IPS-11a (cell line): ENCODE measurements at regions not wholly inside any gene's neighbourhood (a gene's known extent, or its start where the extent isn't known, plus 50 kb on each side); places are given as distances from the start of the nearest gene placed in this dataset.

Experiments used
- H3K4me3 ChIP-seq: one replicate; pipeline ENCODE4 v1.5.1; 2013; ENCODE audit warnings: low read depth, low read length, control low read depth

DNA sequence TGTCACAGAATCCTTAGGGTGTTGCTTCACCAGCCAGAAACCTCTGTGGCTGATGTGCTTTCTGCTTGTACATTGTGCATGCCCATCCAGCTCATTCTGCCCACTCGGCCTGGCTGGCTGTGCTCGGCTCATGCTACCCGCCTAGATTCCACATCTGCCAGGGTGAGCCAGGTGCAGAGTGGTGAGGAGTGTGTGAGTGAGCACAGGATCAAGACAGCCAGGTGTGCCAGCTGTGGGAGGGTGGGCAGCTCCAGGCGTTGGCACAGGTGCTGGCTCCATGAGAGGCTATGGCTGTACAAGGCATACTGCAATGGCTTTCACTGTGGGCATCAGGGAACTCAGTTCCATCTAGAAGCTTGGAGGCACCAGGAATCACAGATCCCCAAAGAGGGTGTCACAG lies 1321.8 kb upstream of the CRIM1 start:
- H3K4me3 ChIP-seq = no peak overlapping the region

DNA sequence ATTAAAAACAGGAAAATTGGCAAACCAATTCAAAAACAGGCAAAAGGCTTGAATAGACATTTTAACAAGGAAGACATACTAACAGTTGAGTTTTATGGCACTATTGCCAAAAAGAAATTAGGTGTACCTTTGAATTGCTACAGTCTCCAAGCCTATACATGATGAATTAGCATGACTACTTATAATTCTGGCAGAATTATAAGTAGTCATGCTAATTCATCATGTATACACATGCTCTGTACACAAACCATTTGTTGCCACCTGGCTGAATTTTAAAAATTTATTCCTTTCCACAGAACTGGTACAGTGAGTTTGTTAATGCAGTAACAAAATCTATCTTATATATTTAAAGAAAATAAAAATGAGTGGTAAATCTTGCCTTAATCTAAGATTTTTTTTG lies 1332.0 kb upstream of the CRIM1 start:
- H3K4me3 ChIP-seq = no peak overlapping the region

DNA sequence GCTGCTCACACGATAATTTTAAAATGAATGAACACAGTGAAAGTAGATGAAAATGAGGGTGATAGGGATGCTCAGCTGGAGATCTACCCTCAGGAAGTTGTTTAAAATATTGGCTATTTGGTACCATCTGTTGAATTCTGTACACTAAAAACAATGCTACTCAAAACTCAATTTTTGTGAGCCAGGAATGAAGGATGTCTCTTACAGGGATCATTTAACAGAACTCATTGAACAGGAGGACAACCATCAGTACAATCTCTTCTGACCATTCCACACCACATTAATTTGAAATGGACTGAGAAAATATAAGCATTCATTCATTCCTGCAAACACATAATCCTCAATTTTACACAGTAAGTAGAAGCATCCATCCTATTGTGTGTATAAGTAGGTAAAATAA lies 1355.1 kb upstream of the CRIM1 start:
- H3K4me3 ChIP-seq = no peak overlapping the region

DNA sequence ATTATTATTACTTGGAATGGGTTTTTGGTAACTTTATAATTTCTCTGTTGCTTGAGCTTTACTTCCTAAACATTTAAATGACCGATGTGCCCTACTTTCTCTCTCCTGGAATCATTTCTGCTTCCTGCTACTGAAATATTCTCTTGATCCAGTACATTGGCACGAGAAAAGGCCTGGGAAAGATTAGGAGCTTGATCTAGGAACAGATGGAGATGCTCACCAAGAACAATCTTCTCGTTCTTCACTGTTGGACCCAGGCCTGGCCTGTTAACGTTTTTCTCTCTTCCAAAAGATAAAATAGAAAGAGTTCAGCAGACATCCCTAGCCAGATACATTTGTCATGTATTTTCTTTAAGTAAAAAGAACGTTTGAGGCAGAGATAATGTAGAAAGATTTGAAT lies 1356.8 kb upstream of the CRIM1 start:
- H3K4me3 ChIP-seq = no peak overlapping the region

DNA sequence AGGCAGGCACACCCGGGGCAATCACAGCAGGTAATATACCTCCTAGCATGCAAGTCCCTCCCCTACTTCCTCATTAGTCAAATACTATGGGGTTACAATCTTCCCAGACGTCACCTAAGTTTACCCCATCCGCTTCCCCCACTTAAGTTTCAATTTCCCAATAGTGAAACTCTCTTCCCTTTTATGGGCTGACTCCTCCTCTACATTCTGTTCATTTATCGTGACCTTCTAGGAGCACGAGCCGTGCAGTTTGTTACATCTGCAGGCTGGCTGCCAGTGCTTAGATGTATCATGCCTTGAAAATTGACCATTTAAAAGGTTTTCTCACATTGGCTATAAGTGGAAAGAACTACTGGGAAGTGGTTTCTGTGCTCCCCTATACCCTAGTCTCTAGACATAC lies 1357.8 kb upstream of the CRIM1 start:
- H3K4me3 ChIP-seq = no peak overlapping the region

DNA sequence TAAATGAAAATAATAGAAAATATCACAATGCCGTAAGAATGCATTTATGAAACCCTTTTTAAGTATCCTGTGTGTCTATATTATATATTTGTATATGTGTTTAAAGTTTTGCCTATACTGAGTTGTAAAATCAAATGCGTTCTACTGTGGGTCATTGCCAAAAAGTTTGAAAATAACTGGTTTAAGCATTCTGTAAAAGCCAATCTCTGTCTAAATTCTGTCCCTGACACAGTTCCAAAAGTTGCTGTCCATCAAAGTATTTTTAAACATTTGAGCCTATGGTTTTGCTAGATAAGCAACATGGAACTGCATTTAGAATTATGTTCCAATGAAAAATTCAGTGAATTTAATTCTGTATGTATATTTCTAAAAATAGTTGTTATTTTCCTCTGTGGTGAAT lies 1360.4 kb upstream of the CRIM1 start:
- no peak overlapping the region for H3K4me3 ChIP-seq

DNA sequence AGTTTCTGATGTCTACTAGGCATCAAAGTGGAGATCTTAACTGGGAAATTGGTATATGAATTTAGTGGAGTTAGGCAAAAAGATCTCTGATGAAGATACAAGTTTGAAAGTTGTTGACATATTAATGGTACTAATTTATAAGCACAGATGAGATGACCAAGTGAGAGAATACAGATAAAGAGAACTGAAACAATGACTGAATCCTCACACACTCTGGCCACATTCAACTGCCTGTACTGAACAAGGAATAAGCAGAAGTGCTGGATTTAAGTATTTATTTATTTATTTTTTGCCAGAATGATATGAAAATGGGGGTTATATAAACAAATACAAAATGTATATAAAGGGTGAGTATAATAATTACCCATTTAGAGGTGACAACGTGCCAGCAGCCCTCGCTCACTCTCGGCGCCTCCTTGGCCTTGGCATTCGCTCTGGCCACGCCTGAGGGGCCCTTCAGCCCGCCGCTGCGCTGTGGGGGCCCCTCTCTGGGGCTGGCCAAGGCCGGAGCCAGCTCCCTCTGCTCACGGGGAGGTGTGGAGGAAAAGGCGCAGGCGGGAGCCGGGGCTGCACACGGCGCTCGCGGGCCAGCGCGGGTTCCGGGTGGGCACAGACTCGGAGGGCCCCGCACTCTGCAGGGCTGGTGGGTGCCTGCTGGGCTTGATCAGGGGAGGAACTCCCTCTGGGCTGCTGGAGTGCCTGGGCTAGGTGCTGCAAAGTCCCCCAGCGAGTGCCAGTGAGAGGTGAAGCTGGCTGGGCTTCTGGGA lies 1363.9 kb upstream of the CRIM1 start:
- no peak overlapping the region for H3K4me3 ChIP-seq

DNA sequence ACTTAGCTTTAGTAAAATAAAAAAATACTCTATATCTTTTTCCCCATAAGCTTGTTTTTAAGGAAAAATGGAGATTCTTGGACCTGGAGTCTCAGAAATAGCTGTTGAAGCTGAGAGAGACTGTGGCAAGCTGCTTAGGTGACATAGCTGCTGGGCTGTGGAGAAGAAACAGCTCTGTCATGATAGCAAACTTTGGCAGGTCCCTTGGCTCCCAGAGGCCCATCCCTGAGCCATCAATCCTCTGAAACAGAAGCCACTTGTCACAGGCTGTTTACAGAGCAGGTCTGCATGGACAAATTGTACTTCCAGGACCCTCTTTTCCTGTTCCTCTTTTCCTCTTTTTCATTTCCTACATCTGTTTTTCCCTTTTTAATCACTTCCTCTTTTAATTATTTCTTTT lies 1370.1 kb upstream of the CRIM1 start:
- no peak overlapping the region for H3K4me3 ChIP-seq

DNA sequence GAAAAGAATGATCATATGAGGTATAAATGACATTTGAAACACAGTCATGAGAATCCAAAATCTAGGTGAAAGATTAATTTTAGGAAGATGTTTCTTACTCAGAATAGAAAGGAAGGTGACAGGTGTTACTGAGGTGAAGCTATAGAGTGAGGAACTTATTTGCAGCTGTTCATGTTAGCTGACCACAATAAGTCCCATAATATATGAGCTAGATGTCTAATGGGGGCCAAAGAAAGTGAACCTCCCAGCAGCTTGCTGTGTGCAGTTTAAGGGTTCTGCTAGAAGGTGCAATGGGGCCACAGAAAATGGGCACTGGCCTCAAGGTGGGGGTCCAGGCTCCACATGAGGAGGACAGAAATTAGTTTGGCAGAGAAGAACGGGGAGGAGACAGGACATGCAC lies 1374.9 kb upstream of the CRIM1 start:
- no peak overlapping the region for H3K4me3 ChIP-seq

DNA sequence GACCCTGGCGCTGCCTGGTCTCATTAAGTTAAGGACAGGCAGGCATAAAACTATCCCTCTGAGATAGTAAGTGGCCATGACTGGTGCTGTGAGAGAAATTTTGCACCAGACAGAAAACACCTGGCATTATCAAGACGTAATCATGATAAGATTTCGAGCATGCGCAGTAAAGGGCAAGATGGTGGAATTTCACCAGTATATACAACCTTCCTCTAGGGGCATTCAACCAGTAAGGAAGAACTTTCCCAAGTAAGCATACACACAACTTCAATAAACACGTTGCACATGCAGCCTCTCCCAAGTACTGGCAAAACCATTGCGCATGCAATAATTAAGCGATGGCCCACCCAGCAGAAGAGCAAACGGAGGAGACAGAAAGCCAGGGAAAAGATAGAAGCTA lies 1376.4 kb upstream of the CRIM1 start:
- no peak overlapping the region for H3K4me3 ChIP-seq

DNA sequence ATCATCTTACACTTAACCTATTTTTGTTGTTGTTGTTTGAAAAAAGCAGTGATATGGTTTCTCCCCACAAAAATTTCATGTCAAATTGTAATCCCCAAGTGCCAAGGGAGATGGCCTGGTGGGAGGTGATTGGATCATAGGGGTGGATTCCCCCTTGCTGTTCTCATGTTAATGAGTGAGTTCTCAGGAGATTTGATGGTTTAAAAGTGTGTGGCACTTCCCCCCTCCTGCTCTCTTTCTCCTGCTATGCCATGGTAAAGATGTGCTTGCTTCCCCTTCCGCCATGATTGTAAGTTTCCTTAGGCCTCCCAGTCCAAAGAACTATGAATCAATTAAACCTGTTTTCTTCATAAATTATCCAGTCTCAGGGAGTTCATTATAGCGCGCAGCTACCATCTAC lies 1362.7 kb upstream of the FAM98A start:
- H3K4me3 ChIP-seq = no peak overlapping the region

DNA sequence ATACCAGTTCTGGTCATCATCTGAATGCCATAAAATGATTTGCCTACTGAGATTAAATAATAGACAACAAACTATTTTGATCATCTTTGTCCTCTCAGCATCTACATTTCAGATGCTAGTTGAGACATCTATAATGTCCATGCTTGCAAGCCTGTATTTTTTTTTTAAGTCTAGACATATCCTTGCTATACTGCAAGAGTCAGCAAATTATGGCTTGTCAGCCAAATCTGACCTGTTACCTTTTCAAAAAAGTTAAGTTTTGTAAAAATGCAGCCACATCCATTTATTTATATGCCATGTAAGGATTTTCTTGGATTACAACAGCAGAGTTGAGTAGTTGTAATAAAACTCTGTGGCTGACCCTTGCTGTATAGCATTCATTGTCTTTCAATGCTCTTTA lies 1355.7 kb upstream of the FAM98A start:
- H3K4me3 ChIP-seq = no peak overlapping the region

DNA sequence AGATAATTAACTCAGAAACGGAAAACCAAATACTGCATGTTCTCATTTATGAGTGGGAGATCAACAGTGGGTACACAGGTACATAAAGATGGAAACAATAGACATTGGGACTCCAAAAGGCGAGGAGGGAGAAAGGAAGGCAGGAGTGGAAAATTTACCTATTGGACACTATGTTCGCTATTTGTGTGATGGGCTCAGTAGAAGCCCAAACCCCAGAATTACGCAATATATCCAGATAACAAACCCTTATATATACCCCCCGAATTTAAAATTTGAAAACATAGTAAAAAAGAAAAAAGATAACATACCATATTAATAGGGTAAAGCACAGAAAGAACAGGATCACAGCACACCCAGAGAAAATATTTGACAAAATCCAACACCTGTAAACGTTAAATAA lies 1351.7 kb upstream of the FAM98A start:
- H3K4me3 ChIP-seq = no peak overlapping the region

DNA sequence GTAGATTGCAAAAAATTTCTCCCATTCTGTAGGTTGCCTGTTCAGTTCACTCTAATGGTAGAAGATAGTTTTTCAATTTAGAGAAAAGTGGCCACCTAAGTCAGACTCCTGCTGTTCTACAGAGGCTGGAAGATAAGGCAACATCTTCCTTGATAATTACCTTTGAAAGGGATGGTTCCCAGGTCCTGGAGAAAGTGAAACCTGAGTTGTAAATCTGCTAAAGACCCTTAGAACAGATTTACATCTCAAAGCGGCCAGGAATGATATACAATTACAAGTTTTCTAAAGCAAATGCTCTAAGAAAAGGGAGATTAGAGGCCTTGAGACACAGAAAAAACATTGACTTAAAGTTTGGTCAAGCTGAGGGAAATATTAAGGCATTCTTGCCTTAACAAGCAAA lies 1350.2 kb upstream of the FAM98A start:
- no peak overlapping the region for H3K4me3 ChIP-seq

DNA sequence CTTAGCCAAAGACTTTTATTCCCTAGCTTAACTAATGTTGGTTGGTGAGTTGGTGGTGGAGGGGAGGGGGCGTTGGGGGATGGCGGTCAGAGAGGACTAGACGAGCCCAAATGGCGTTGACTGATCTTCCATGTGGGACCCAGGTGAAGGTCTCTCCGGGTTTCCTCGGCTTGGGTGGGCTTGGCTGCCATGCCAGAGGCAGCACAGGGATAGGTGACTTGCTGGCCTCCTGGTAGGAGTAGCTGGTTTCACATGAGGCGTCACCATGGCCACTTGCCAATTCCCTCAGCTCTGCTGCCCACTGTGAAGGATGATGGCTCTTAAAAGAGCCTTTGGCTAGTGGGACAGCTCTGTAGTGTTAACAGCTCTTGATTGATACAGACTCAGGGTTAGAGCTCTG lies 1337.0 kb upstream of the FAM98A start:
- no peak overlapping the region for H3K4me3 ChIP-seq

DNA sequence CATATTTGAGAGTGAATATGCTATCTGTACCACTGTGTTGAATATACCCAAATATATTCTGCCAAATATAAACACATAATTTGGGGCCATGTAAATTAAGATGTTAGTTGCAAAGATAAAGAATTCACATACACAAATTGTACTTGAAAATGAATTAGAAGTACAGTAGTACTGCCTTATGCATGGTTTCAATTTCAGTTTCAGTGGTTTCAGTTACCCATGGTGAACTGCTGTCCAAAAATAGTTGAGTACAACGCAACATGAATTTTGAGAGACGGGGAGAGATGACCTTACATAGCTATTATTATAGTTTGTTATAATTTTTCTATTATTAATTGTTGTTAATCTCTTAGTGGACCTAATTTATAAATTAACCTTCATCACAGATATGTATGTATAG lies 1313.0 kb upstream of the FAM98A start:
- H3K4me3 ChIP-seq = no peak overlapping the region

DNA sequence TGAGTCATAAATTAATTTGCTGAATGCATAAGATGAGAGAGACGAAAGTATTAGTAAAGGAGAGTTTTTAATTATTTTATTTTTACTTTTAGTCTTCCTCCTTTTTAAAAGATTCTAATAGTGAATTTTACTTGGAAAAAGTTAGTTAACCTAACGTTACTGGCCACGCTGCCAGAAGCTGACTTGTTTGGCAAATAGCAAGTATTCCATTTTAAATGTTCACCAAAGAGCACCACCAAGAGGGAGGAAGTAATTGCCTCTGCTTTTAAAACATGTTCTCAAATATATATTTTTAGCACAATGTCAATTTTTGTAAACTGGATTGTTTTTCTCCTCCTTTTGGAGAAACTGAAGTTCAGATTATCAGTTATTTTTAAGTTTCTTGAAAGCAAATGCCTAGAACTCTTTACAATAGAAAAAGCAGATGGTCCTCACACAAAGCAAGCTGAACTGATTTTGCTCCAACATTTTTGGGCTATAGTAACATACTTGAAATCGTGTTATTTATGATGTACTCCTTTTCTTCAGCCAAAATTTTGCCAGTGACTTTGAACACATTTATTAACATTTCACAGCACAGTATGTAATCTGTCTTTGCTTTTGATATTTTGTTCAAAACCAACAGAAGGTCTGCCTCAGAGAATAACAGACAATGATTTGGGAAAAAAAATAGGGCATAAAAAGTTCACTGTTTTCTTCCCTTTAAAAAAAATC lies 1311.0 kb upstream of the FAM98A start:
- H3K4me3 ChIP-seq = no peak overlapping the region

DNA sequence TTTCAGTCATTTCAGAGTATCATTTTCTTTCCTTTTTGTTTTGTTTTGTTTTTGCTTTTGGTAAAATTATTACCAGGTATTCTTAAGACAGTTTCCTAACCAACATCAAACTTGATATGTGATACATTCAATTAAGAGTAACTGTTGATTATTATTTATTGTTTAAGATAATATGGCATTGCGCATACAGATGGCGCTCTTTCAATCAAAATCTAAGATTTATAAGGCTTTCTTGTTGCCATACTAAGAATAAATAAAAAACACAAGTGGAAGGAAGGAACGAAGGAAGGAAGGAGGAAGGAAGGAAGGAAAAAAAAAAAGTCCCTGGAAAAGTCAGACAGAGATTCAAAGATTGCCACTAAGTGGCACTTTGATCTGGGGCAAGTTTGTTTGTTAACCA lies 1308.7 kb upstream of the FAM98A start:
- no peak overlapping the region for H3K4me3 ChIP-seq

DNA sequence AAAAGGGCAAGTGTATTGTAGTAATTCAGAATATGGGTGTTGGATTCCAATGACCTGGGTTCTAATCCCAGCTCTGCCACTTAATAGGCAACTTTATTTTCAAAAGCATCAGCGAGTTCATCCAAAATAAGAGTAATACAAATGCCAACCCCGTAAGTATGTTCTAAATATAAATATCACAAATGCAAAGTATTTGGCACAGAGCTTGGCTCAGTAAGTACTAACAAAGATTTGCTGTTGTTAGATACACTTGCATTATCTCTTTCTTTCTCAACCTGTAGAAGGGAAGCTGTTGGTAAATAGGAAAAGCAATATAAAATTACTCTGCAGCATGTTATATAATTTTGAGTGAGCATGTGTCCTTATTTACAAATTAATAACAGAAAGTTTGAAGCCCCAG lies 1302.6 kb upstream of the FAM98A start:
- H3K4me3 ChIP-seq = no peak overlapping the region

DNA sequence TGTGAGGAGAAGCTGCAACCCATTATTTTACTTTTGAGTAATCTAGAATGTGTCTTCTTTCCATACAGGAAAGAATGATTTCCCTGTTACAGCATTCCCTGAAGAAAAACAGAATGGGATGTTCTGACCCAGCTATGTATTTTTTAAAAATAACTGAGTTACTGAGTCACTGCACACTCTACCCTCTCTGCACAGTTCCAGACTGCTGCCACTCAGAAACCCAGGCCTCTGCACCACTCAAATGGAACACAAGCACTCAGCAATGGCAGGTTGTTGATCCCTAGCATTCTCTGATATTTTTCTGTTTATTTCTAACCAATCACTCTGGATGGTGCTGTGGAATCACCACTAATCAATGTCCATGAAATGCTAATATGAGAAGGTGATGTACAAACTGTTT lies 1300.0 kb upstream of the FAM98A start:
- H3K4me3 ChIP-seq = no peak overlapping the region

DNA sequence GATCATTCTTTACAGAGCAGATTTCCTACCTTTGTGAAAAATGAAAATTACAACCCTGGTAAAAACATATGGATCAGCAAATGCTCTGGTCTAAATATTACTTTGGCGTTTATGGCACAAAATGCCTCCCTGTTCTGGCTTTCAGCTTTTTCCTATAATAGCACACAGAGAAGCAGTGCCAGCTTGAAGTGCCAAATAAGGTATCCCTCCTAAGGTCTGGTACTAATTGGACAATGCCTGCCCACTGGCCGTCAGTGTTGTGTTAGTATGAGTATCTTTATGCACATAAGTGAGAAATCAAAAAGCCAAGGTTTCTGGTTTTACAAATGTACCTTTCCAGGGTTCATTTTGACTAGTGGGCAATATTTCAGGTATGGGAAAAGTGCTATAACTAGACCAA lies 1293.7 kb upstream of the FAM98A start:
- no peak overlapping the region for H3K4me3 ChIP-seq

DNA sequence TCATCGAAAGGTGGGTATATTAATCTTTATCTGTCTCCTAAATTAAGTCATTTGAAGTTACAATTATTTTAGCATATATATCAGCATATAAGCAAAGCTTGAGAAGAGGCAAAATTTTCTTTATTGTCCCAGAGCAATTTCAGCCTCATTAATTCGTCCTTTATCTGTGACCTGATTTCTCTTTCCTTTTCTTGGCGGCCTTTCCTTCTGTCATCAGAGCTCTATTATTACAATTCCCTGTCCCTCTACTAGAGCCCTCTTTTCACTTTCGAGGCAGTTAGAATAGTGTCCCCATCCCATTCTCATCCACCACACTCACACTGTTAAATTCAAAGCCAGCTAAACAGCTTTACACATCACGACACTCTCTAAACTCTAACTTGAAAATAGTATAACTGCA lies 1293.2 kb upstream of the FAM98A start:
- H3K4me3 ChIP-seq = no peak overlapping the region
